OCI-LY3 (cell line): ENCODE measurements at regions not wholly inside any gene's neighbourhood (a gene's known extent, or its start where the extent isn't known, plus 50 kb on each side); places are given as distances from the start of the nearest gene placed in this dataset.

ENCODE experiments used
- EZH2phosphoT487 ChIP-seq: fragments of 200-600 bp; shearing (Covaris generic); IDR thresholded peaks from 2 replicates; pipeline ENCODE4 v1.6.1; 2018; ENCODE audit warnings: antibody characterized with exemption, mixed run types, low read depth
- TF ChIP-seq, protein P1 (sequence below): fragments of 200-600, 300-600 bp; sonication (generic); IDR thresholded peaks from 2 replicates; pipeline ENCODE4 v1.5.1; 2014; ENCODE audit warnings: antibody characterized with exemption, low read length, low read depth

DNA sequence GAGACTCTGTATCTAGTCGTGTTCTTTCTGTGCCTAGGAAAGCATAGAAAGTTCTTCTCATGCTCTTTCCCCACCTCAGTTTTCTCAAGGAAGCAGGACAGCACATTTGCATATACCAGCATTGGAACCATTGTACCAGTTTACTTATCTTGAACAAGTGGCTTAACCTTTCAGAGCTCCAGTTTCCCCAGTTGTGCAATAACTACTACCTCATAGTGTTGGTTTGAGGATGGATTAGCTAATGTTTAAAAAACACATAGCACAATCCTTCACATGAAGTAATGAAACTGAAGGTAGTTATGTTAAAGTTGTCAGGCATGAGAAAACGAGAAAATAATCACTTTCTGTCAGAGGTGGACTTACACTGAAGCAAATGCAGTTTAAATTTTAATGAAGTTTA, 92.2 kb upstream of the H2AZ1 start:
- TF ChIP-seq, protein P1, sequence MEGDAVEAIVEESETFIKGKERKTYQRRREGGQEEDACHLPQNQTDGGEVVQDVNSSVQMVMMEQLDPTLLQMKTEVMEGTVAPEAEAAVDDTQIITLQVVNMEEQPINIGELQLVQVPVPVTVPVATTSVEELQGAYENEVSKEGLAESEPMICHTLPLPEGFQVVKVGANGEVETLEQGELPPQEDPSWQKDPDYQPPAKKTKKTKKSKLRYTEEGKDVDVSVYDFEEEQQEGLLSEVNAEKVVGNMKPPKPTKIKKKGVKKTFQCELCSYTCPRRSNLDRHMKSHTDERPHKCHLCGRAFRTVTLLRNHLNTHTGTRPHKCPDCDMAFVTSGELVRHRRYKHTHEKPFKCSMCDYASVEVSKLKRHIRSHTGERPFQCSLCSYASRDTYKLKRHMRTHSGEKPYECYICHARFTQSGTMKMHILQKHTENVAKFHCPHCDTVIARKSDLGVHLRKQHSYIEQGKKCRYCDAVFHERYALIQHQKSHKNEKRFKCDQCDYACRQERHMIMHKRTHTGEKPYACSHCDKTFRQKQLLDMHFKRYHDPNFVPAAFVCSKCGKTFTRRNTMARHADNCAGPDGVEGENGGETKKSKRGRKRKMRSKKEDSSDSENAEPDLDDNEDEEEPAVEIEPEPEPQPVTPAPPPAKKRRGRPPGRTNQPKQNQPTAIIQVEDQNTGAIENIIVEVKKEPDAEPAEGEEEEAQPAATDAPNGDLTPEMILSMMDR: no peak
- TF ChIP-seq EZH2phosphoT487: no peak
